Skeletal muscle tissue (tissue), 3 donors: ENCODE measurements at regions not wholly inside any gene's neighbourhood (a gene's known extent, or its start where the extent isn't known, plus 50 kb on each side); places are given as distances from the start of the nearest gene placed in this dataset.

Experiments
- H3K27ac ChIP-seq: one replicate; pipeline ENCODE4 v1.7.0; 2013; ENCODE audit warnings: mild to moderate bottlenecking, low read depth, low read length, inconsistent platforms
- H3K27me3 ChIP-seq, 3 donors: one replicate each; pipeline ENCODE4 v1.7.0; 2013; ENCODE audit warnings: low read length in 3 of 3; ENCODE audit not compliant: control insufficient read depth in 3 of 3, insufficient read depth in 3 of 3
- H3K36me3 ChIP-seq, 3 donors: one replicate each; pipeline ENCODE4 v1.7.0; 2013; ENCODE audit warnings: low read length in 3 of 3; ENCODE audit not compliant: control insufficient read depth in 3 of 3, insufficient read depth in 3 of 3
- H3K4me1 ChIP-seq, 3 donors: one replicate each; pipeline ENCODE4 v1.7.0; 2013; ENCODE audit warnings: low read length in 3 of 3, mild to moderate bottlenecking in 3 of 3; ENCODE audit not compliant: control insufficient read depth in 3 of 3, insufficient read depth in 3 of 3
- H3K4me3 ChIP-seq, 3 donors: one replicate each; pipeline ENCODE4 v1.7.0; 2013; ENCODE audit warnings: low read length in 3 of 3
- H3K9ac ChIP-seq, 3 donors: one replicate each; pipeline ENCODE4 v1.7.0; 2013; ENCODE audit warnings: low read length in 3 of 3, mild to moderate bottlenecking in 3 of 3, moderate library complexity in 2 of 3, low read depth in 1 of 3
- H3K9me3 ChIP-seq, 3 donors: one replicate each; pipeline ENCODE4 v1.7.0; 2013; ENCODE audit warnings: low read length in 3 of 3; ENCODE audit not compliant: control insufficient read depth in 3 of 3
- donor health status: Osteomylitis.

- no peak overlapping the region for H3K9ac ChIP-seq
- no peaks in the 10 kb centered on the region for H3K36me3 ChIP-seq
- no peak overlapping the region for H3K4me3 ChIP-seq
- H3K27ac ChIP-seq, result no peak overlapping the region
- no peaks in the 10 kb centered on the region for H3K4me1 ChIP-seq
- H3K9me3 ChIP-seq, result no peaks in the 10 kb centered on the region
- no peaks in the 10 kb centered on the region for H3K27me3 ChIP-seq
Measured at GRCh38 chr2:156691014-156691413, 254.8 kb downstream of the GPD2 start.

DNA sequence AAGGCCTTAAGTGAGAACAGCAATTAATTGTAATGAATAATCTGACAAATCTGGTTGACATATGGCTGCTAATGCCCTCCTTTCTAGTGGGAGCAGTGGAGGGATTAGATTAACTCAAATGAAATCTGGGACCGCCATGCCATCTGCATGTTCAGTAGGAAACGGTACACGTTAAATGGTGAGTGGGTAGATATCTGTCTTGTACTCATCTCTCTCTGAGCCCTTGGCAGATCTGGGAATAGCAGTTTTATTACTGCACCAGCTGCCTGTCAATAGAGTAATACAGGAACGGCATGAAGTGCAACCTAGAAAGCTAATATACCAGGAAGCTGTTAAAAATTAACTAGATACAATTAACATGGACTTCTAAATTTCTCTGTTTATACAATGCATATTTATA is 258.8 kb downstream of the GPD2 start:
- H3K9me3 ChIP-seq, result no peaks in the 10 kb centered on the region
- no peaks in the 10 kb centered on the region for H3K4me1 ChIP-seq
- H3K27me3 ChIP-seq, result no peaks in the 10 kb centered on the region

GRCh38 chr2:156695595-156695994 is 259.4 kb downstream of the GPD2 start:
- no peak overlapping the region for H3K9ac ChIP-seq
- no peaks in the 10 kb centered on the region for H3K4me1 ChIP-seq
- H3K4me3 ChIP-seq, result no peak overlapping the region
- H3K9me3 ChIP-seq, result no peaks in the 10 kb centered on the region
- no peaks in the 10 kb centered on the region for H3K27me3 ChIP-seq
- no peaks in the 10 kb centered on the region for H3K36me3 ChIP-seq
- no peak overlapping the region for H3K27ac ChIP-seq

More for the DNA sequence above, 258.8 kb downstream of the GPD2 start:
- no peaks in the 10 kb centered on the region for H3K36me3 ChIP-seq
- H3K27ac ChIP-seq, result no peak overlapping the region
- H3K4me3 ChIP-seq, result no peak overlapping the region
- H3K9ac ChIP-seq, result no peak overlapping the region

- Histone ChIP-seq H3K9ac (no peak overlapping the region), H3K27me3 (no peaks in the 10 kb centered on the region), H3K27ac (no peak overlapping the region), H3K4me3 (no peak overlapping the region), H3K9me3 (no peaks in the 10 kb centered on the region), H3K36me3 (no peaks in the 10 kb centered on the region), H3K4me1 (no peaks in the 10 kb centered on the region)
Measured at GRCh38 chr2:156697906-156698305, 261.7 kb downstream of the GPD2 start.

DNA sequence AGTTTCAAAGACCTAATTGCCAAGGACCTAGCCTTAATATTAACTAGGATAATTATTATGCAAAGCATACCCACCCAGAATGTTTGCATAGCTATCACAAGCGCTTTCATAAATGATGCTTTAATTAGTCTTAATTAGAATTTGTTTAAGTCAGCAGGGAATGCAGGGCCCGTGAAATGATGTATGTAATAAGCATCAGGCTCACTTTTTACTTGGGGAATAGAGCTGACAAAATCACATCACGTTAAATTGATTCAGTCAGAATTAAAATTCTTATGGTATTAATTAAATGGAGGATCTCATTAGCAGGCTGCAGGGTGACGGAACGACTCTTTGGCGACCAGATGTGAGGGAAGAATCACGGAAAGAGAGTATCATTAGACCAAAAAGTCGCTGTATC is 264.5 kb downstream of the GPD2 start:
- Histone ChIP-seq H3K9me3 (no peaks in the 10 kb centered on the region), H3K27ac (no peak overlapping the region), H3K4me1 (peaks cover 0 to 3% (median 0%) of the 10 kb centered on the region in 3 donors), H3K36me3 (no peaks in the 10 kb centered on the region), H3K4me3 (no peak overlapping the region), H3K9ac (no peak overlapping the region), H3K27me3 (no peaks in the 10 kb centered on the region)

DNA sequence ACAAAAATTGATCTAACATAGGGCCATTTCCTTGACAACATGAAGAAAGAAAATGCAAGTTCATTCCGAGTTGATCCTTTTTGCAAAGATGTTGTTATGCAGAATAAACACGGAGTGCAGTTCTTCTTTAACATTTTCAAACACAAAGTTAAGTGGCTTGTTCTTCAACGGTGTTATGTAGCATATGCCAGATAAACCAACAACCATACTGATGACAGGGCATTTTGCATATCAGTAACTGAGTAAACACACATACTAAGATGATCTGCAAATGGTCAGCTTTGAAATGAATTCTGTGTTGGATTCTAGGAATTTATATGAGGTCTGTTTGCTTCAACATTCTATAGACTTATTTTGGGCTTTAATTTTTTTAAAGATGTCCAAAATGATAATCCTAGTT is 266.4 kb downstream of the GPD2 start:
- no peaks in the 10 kb centered on the region for H3K27me3 ChIP-seq
- H3K9ac ChIP-seq, result no peak overlapping the region
- H3K4me1 ChIP-seq, result peaks cover 0 to 3% (median 0%) of the 10 kb centered on the region in 3 donors
- no peaks in the 10 kb centered on the region for H3K9me3 ChIP-seq
- no peaks in the 10 kb centered on the region for H3K36me3 ChIP-seq
- no peak overlapping the region for H3K4me3 ChIP-seq
- no peak overlapping the region for H3K27ac ChIP-seq

DNA sequence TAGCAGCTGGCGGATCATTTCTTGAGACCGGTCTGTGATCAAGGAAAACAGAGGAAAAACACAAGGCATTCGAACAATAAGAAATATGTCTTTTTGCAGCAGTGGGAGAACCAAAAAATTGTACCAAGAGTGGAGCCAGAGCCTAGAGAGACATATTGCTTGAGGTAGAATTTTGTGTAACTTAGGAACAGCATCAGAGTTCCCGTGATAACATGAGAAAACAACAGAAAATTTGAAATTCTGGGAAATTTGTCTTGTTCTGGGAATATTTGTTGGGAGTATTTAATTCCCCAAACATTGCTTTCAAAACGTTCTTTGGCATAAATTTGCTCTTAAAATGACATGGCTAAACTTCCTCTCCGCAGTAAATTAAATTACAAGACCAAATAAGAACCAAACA is 267.5 kb downstream of the GPD2 start:
- H3K9me3 ChIP-seq, result no peaks in the 10 kb centered on the region
- no peaks in the 10 kb centered on the region for H3K27me3 ChIP-seq
- no peak overlapping the region for H3K4me3 ChIP-seq
- H3K27ac ChIP-seq, result no peak overlapping the region
- no peak overlapping the region for H3K9ac ChIP-seq
- peaks cover 0 to 3% (median 0%) of the 10 kb centered on the region in 3 donors for H3K4me1 ChIP-seq
- H3K36me3 ChIP-seq, result no peaks in the 10 kb centered on the region

GRCh38 chr2:156704132-156704531 is 268.0 kb downstream of the GPD2 start:
- Histone ChIP-seq H3K27ac (no peak overlapping the region), H3K4me3 (no peak overlapping the region), H3K4me1 (peaks cover 0 to 3% (median 0%) of the 10 kb centered on the region in 3 donors), H3K36me3 (no peaks in the 10 kb centered on the region), H3K9me3 (no peaks in the 10 kb centered on the region), H3K9ac (no peak overlapping the region), H3K27me3 (no peaks in the 10 kb centered on the region)

- Histone ChIP-seq H3K9ac (no peak overlapping the region), H3K27me3 (no peaks in the 10 kb centered on the region), H3K36me3 (no peaks in the 10 kb centered on the region), H3K27ac (no peak overlapping the region), H3K4me3 (no peak overlapping the region), H3K4me1 (peaks cover 0 to 3% (median 0%) of the 10 kb centered on the region in 3 donors), H3K9me3 (no peaks in the 10 kb centered on the region)
Measured at GRCh38 chr2:156704617-156705016, 268.4 kb downstream of the GPD2 start.

- no peaks in the 10 kb centered on the region for H3K27me3 ChIP-seq
- H3K4me1 ChIP-seq, result peaks cover 0 to 3% (median 0%) of the 10 kb centered on the region in 3 donors
- H3K27ac ChIP-seq, result no peak overlapping the region
- no peaks in the 10 kb centered on the region for H3K9me3 ChIP-seq
- H3K9ac ChIP-seq, result no peak overlapping the region
- H3K36me3 ChIP-seq, result no peaks in the 10 kb centered on the region
- no peak overlapping the region for H3K4me3 ChIP-seq
Measured at GRCh38 chr2:156706576-156706975, 270.4 kb downstream of the GPD2 start.

DNA sequence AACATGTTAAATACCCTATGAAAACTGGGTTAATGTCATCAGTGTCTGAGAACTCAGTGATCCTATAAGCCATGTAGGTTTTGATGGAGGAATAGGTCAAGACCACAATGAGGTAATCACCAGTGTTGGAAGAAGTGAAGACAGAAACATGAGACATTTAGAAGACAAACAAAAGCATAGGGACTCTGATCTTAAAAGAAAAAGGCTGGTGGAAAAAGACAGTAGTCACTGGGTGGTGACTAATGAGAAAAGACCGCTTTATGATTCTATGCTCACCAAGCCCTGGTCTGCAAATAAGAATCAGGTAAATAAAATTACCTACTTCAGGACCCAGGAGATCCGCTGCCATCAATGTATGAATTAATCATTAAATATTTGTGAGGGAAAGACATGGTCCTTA is 271.9 kb downstream of the GPD2 start:
- no peaks in the 10 kb centered on the region for H3K36me3 ChIP-seq
- H3K27ac ChIP-seq, result no peak overlapping the region
- H3K4me1 ChIP-seq, result peaks cover 0 to 3% (median 0%) of the 10 kb centered on the region in 3 donors
- H3K4me3 ChIP-seq, result no peak overlapping the region
- H3K9me3 ChIP-seq, result no peaks in the 10 kb centered on the region
- no peak overlapping the region for H3K9ac ChIP-seq
- no peaks in the 10 kb centered on the region for H3K27me3 ChIP-seq
